ENCODE measurements at regions not wholly inside any gene's neighbourhood (a gene's known extent, or its start where the extent isn't known, plus 50 kb on each side); places are given as distances from the start of the nearest gene placed in this dataset.

DNA sequence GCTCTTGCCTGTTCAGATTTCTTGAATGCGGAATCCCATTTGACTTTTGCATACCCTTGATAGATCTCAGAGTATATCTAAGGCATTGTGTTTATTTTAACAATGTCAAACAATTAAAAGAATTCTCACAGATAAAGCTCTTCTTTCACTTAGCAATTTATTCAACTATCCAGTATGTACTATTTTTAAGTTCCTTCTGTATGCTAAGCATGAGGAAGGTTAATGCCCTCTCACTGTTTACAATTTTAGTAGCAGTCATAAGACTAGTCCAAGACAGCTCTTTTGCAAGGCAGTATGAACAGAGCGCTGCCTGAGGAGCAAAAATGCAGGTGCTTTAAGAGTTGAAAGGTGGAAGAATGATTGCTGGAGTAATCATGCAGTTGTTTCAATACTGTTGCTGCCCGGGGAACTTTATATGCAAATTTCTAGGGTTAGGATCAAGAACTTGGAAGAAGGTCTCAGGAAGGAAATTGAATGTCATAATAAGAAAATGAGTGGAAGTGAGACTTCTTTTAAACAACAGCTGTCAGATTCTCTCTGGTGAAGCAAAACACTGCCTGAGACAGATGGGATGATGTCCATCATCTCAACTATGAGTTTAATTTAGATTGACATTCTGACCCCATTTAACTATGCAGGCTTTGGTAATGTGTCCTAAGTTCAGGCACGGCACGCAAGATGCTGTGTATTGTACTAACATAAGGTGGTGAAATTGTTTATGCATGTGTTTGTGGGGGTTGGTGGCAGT lies 1303.5 kb upstream of the CITED2 start:
- Mint-ChIP-seq H3K4me3 (no peak overlapping the region), H3K27me3 (ENCODE audit: insufficient read depth) (no peaks in the 10 kb centered on the region), H3K27ac (no peak overlapping the region), H3K9me3 (peaks cover 4% of the 10 kb centered on the region; the same call in 1 of the 2 replicates), H3K36me3 (ENCODE audit: low read depth) (peaks cover 12% of the 10 kb centered on the region), H3K4me1 (ENCODE audit: low read depth) (peaks cover 8% of the 10 kb centered on the region; the same call in 1 of the 2 replicates)
- TF ChIP-seq CTCF (IDR thresholded peaks at IDR 0.05) = no peak
- no peak for DNase-seq

DNA sequence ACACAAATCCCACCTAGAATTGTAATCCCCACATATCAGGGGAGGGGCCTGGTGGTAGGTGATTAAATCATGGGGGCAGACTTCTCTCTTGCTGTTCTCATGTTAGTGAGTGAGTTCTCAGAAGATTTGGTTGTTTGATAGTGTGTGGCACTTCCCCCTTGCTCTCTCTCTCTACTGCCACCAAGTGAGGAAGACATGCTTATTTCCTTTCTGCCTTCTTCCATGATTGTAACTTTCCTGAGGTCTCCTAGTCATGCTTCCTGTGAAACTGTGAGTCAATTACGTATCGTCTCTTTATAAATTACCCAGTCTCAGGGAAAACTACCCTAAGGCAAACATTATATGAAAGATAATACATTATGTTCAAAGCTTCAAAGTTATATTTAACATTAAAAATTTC lies 1297.5 kb upstream of the CITED2 start:
- Mint-ChIP-seq H3K4me1 (ENCODE audit: low read depth) (peaks cover 36% of the 10 kb centered on the region), H3K27ac (no peak overlapping the region)

DNA sequence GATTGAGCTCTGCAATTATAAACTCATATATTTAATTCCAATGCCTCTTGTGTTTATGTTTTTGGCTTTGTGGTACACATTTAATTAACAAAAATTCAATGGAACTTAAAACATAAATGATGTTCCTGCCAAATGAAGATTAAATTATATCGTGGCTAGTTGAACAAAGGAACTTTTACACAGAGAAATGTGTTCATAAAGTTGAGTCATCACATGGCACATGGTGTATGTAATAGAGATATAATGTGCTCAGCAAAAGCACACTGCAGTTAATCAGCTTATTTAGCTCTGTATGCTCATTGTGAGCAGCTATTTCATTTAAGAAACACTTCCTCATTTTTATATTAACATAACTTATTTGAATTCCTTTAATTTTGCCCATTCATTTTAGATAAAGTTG lies 1295.6 kb upstream of the CITED2 start:
- H3K27me3 Mint-ChIP-seq (ENCODE audit: insufficient read depth) = no peaks in the 10 kb centered on the region
- no peak overlapping the region; the same call in 1 of the 2 replicates for H3K27ac Mint-ChIP-seq
- DNase-seq = no peak
- H3K4me3 Mint-ChIP-seq = no peak overlapping the region
- H3K36me3 Mint-ChIP-seq (ENCODE audit: low read depth) = peaks cover 35% of the 10 kb centered on the region
- no peak for TF ChIP-seq CTCF (IDR thresholded peaks at IDR 0.05)
- peaks cover 16% of the 10 kb centered on the region; the same call in 1 of the 2 replicates for H3K9me3 Mint-ChIP-seq
- H3K4me1 Mint-ChIP-seq (ENCODE audit: low read depth) = peaks cover 36% of the 10 kb centered on the region

More for the DNA sequence above, 1297.5 kb upstream of the CITED2 start:
- Mint-ChIP-seq H3K27me3 (ENCODE audit: insufficient read depth) (no peaks in the 10 kb centered on the region), H3K9me3 (peaks cover 10% of the 10 kb centered on the region; the same call in 1 of the 2 replicates), H3K4me3 (no peak overlapping the region), H3K36me3 (ENCODE audit: low read depth) (peaks cover 29% of the 10 kb centered on the region)
- no peak for TF ChIP-seq CTCF (IDR thresholded peaks at IDR 0.05)
- DNase-seq = no peak

DNA sequence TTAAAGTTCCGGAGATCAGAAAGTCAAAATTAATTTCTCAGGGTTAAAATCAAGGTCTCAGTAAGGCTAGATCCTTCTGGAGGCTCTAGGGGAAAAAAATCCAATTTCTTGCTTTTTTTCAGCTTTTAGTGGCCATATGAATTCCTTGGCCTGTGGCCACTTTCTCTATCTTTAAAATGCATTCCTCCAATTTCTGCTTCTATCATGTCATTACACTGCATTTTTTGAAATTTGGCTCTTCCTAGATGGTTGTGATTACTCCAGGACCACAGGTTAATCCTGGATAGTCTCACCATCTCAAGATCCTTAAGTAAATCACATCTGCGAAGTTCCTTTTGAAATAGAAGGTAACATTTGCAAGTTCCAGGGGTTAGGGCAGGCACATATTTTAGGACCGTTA lies 1294.9 kb upstream of the CITED2 start:
- peak overlapping the region; percentile 51; the same call in 1 of the 2 replicates for H3K27ac Mint-ChIP-seq
- H3K9me3 Mint-ChIP-seq = peaks cover 16% of the 10 kb centered on the region; the same call in 1 of the 2 replicates
- H3K4me3 Mint-ChIP-seq = peak overlapping the region; percentile 5; the same call in 1 of the 2 replicates
- peaks cover 30% of the 10 kb centered on the region for H3K36me3 Mint-ChIP-seq (ENCODE audit: low read depth)
- H3K27me3 Mint-ChIP-seq (ENCODE audit: insufficient read depth) = no peaks in the 10 kb centered on the region
- TF ChIP-seq CTCF (IDR thresholded peaks at IDR 0.05) = no peak
- H3K4me1 Mint-ChIP-seq (ENCODE audit: low read depth) = peaks cover 36% of the 10 kb centered on the region
- DNase-seq = no peak

DNA sequence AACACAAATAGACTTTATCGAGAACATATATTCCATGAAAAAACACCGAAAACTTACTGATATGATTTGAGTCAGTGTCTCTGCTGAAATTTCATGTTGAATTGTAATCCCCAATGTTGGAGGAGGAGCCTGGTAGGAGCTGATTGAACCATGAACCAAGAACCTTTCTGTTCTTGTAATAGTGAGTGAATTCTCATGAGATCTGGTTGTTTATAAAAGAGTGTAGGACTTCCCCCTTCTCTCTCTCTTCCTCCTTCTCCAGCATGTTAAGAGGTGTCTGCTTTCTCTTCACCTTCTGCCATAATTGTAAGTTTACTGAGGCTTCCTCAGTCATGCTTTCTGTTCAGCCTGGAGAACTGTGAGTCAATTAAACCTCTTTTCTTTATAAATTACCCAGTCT lies 1289.3 kb upstream of the CITED2 start:
- TF ChIP-seq CTCF (IDR thresholded peaks at IDR 0.05) = no peak
- DNase-seq = no peak
- Mint-ChIP-seq H3K27ac (peak overlapping the region; percentile 58; the same call in 1 of the 2 replicates), H3K4me1 (ENCODE audit: low read depth) (peaks cover 53% of the 10 kb centered on the region), H3K27me3 (ENCODE audit: insufficient read depth) (no peaks in the 10 kb centered on the region), H3K4me3 (no peak overlapping the region; the same call in 1 of the 2 replicates), H3K36me3 (ENCODE audit: low read depth) (peaks cover 31% of the 10 kb centered on the region), H3K9me3 (peaks cover 11% of the 10 kb centered on the region; the same call in 1 of the 2 replicates)

Measured in HFFc6 (cell line).